Epithelial cell of prostate (primary cell): ENCODE measurements at regions not wholly inside any gene's neighbourhood (a gene's known extent, or its start where the extent isn't known, plus 50 kb on each side); places are given as distances from the start of the nearest gene placed in this dataset.

Experiments
- DNase-seq: peaks from one replicate; pipeline ENCODE4 v3.0.0-alpha.2; 2011; ENCODE audit warnings: low read depth, low spot score
- H3K27ac ChIP-seq: fragments of 450-650 bp; 2 replicates; pipeline ENCODE4 v1.5.1; 2017; ENCODE audit warnings: mild to moderate bottlenecking

DNA sequence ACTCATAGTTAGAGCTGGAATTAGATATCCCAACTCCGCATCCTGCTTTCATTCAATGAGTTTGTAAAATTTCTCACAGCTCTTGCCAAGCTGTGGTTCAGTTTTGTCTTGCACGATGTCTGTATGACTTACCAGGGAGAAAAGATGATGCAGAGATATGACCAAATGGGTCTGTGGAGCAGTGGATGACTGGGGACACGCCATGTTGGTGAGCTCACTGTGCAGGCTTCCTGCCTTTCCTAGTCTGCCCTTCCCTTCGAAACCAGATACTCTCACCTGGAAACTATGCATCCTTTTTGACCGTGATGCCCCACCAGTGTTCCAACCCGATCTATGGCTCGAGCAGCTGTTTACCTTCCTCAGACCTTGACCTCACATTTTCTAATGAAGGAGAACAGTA is 262.7 kb upstream of the BMP2 start:
- peak; percentile 16 for DNase-seq
- peak overlapping the region; percentile 14 for H3K27ac ChIP-seq

DNA sequence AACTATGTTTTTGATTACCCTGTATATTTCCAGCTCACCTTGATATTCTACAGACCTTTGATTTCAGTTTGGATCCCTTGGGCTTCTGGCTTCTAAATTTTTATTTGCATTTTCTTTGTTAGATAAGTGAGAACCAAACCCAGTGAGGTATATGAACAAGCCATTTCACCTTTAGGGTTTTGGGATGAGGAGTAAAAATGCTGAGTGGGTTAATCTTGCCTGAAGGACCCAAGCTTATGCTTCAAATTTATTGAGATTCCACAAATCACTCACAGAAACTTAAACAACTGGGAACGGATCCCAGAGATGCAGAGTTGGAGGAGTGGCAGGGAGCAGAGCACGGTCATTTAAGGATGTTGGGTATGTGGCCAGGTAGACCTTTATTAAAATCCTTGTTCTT is 263.3 kb upstream of the BMP2 start:
- no peak overlapping the region for H3K27ac ChIP-seq
- DNase-seq, result no peak

- no peak for DNase-seq
- H3K27ac ChIP-seq, result no peak overlapping the region
Observed at GRCh38 chr20:6502999-6503398, 264.5 kb upstream of the BMP2 start.

GRCh38 chr20:6502219-6502618 is 265.3 kb upstream of the BMP2 start:
- DNase-seq, result no peak

GRCh38 chr20:6501061-6501460 is 266.4 kb upstream of the BMP2 start:
- H3K27ac ChIP-seq, result peak overlapping the region; percentile 34

More at GRCh38 chr20:6502219-6502618, 265.3 kb upstream of the BMP2 start:
- no peak overlapping the region for H3K27ac ChIP-seq

DNA sequence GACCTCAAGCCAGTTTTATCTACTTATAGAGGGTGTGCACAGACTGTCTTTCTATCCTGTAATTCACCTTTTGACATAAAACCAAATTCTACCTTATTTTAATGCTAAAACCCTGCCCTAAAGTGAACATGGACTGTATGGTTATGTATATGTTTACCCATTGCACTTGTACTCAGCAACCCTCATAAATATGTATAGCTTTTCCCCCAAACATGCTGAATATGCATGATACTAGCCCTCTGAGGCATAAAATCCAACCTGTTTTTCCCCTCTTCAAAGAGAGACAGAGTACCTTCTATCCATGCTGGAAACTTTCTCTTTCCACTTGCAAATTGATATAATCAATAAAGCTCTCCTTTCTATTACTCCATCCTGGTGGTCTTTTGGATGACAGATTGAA is 267.9 kb upstream of the BMP2 start:
- DNase-seq, result no peak
- no peak overlapping the region for H3K27ac ChIP-seq

More at GRCh38 chr20:6501061-6501460, 266.4 kb upstream of the BMP2 start:
- peak; percentile 73 for DNase-seq

DNA sequence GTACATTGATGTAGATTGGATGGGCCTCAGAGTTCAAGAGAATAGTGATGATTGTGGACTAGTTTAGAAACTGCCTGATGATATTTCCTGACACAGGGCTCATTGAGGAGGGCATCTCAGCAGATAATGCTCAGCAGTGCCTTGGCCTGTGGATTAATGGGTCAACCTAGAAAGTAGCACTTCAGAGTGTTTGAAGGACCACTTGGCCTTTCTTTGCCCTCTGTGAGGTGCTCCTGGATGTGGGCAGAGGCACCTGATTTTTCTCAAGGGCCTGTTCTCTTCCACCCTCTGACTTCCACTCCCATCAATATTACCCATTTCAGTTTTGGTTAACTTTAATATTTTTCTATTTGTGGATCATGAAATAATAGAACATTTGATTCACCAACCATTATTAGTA is 270.6 kb upstream of the BMP2 start:
- no peak overlapping the region for H3K27ac ChIP-seq
- DNase-seq, result no peak

- no peak overlapping the region for H3K27ac ChIP-seq
- DNase-seq, result no peak
Observed at GRCh38 chr20:6495907-6496306, 271.6 kb upstream of the BMP2 start.

DNA sequence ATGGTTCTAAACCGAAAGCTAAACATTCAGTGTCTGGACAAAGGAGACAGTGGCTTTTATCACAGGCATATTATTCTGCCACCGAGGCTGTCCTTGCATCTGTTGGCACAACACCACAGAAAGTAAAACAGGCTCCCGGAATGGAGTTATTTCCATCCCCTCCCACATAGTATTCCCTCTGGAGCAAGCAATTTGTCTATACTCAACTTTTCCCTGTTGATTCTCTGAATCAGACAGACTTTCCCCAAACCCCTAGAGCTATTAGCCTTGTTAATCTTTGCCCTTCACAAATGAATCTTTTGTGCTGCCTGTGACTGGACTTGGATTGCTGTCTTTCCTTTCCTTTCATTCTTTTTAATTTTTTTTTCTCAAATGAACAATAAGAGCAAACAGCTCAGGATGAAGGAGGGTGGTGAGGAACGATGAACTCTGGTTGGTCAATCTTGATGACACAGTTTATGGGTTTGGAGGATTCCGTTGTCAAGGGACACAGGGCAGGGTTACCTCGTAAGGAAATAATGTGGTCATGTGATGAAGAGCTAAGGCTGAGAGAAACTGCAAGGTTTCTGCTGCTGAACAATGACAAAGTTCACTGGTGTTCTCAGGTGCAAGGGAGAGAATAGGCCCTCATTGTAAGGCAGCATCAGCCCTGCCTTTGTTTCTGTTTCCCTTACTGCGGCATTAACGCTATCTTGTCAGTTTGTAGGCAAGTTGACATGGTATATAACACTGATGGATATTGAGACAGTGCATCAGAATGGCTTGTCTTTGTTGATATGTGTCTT is 275.0 kb upstream of the BMP2 start:
- no peak overlapping the region for H3K27ac ChIP-seq
- peak; percentile 71 for DNase-seq

- no peak overlapping the region for H3K27ac ChIP-seq
- no peak for DNase-seq
Observed at GRCh38 chr20:6490849-6491248, 276.6 kb upstream of the BMP2 start.

DNA sequence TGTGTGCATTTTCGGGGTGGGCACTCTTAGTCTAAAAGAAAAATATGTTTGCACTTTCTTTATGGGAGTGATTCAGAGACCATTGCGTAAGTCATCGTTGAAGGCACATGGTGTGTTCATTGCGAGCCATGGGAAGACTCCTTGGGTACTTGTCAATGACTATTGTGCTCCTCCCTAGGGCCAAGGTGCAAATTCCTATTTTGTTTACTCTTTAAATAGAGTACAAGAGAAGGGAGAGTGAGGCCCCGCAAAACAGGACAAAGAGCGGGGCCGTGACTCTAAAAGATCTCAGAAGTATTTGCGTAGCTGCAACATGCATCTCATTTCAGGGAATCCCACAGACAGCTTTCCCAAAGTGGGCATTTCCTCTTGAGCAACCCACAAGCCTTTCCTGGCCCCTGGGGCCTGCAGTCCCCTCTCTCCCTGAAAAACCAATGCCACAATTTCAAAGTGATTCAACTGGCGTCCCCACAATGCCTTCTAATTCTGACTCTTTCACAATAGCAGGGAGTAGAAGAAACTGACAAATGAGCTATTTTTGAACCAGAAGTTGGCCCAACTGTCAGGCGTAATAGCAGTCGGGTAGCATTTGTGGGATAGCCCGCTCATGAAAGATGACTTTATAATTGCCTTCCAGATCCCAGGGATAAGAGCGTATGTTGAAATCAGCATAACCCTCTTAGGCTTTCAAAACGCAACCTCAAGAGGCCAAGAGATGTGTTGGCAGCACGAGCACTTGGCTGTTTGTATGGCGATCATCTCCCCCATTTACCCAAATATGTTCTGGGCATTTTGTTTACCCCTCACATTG is 277.9 kb upstream of the BMP2 start:
- DNase-seq, result no peak
- H3K27ac ChIP-seq, result no peak overlapping the region

GRCh38 chr20:6485351-6485750 is 282.1 kb upstream of the BMP2 start:
- no peak overlapping the region for H3K27ac ChIP-seq
- DNase-seq, result no peak

GRCh38 chr20:6483727-6484126 is 283.8 kb upstream of the BMP2 start:
- H3K27ac ChIP-seq, result no peak overlapping the region
- no peak for DNase-seq

GRCh38 chr20:6482486-6482885 is 285.0 kb upstream of the BMP2 start:
- DNase-seq, result no peak
- H3K27ac ChIP-seq, result no peak overlapping the region

- H3K27ac ChIP-seq, result no peak overlapping the region
- no peak for DNase-seq
Observed at GRCh38 chr20:6480328-6481200, 286.9 kb upstream of the BMP2 start.

DNA sequence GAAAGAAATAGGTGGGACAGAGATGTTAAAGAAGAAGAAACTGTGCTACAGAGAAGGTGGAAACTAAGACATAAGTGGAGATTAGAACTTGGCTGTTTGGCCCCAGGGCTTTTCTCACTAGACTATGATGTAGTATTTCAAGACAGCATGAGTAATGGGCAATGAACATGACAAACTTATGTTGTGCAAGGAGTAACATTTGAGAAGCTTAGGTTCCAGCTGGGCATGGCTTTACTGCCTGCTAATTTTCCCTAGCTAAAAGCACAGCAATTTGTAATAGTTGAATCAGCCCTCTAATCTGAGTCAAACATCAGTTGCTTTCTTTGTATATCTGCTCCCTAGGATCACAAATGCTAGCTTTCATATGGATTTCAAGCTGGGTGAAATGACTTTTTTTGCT is 294.3 kb upstream of the BMP2 start:
- peak; percentile 90 for DNase-seq
- H3K27ac ChIP-seq, result peak overlapping the region; percentile 46

DNA sequence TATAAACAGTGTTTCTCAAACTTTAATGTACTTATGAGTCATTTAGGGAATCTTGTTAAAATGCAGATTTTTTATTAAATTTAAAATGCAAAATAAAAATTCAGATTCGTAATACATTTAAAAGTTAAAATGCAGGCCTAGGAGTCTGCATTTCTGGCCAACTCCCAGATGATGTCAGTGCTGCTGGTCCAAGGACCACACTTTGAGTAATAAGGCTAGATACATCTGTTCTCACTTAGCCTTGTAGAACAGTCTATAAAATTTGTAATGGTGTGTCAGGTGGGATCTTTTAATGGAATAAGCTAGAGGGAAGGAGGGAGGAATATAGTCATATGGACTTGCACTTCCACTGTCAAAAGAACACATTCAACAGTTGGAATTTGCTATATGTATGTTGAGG is 295.6 kb upstream of the BMP2 start:
- H3K27ac ChIP-seq, result no peak overlapping the region
- no peak for DNase-seq

DNA sequence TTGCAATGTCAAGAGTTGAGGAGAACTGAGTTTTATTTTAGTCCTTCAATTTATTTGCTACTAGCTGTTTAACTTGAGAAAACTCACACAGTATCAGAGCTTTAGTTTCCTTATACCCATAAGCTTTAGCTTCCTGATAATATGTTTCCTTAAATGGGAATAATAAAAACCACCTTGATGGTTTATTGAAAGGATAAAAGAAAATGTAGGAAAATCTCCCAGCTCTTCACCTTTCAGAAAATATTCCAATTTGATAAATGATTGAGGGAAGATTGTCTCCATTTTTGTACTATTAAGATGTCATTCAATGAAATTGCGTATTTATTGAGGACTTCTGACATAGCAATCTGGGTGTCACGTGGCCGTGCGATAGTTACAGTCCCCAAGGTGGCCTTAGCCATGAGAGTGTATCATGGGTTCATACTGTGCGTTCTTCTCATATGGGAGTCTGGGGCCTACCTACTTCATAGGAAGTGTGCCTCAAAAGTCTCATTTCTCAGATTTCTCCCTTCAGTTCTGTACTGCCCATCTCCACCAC is 296.3 kb upstream of the BMP2 start:
- DNase-seq, result no peak

DNA sequence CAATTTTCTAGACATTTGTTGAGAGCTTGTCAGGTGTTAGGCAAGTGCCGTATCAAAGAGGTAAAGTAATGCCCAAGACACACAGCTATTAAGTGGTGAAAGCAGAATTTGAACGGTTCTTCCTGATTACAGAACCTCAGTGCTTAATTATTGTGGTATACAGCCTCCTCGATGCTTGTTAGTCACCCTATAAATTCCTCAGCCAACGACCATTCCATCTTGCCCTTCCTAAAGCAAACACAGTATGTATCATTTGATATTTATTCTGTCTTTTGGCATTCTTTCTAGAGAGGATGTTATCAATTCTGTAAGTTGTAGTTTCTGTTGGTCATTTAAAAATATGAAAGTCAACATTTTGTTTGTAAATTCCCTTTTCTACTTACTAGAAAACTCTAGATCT is 297.8 kb upstream of the BMP2 start:
- DNase-seq, result no peak
- peak overlapping the region; percentile 1 for H3K27ac ChIP-seq

More for the DNA sequence above, 296.3 kb upstream of the BMP2 start:
- H3K27ac ChIP-seq, result no peak overlapping the region

DNA sequence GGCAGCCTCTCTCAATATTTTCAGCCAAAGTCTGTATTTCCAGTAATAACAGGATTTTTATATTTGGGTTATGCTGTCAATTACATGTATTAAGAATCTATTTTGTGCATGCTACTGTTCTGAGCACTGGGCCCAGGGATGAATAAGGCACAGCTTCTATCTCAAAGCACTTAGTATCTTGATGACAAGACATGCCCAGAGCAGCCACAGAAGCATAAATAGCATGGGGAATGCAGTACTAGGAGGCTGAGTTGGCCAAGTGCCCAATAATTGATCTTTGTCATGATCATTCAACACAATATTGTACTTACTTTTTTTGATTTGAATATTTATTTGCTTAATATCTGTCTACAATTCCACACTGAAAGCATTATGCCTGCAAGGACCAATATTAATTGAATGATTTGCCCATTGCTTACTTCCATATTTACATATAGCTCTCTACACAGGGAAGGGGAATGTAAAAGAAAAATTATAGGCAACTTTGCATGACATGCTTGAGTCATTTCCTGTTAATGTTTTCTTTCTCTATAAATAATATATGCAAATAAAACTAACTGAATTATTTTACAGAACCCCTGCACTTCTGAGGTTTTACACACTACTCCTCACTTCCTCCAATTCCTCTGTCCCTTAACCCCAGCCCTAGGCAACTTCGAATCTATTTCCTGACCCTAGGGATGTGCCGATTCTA is 298.9 kb upstream of the BMP2 start:
- no peak for DNase-seq

More for the DNA sequence above, 298.9 kb upstream of the BMP2 start:
- H3K27ac ChIP-seq, result no peak overlapping the region
